Ovary (tissue), 7 donors: ENCODE measurements at regions not wholly inside any gene's neighbourhood (a gene's known extent, or its start where the extent isn't known, plus 50 kb on each side); places are given as distances from the start of the nearest gene placed in this dataset.

ENCODE experiments used
- DNase-seq, 5 donors: peaks; one replicate each; pipeline ENCODE4 v3.0.0-alpha.2; 2019 to 2020
- H3K27ac ChIP-seq, 2 donors: fragments of 200-600 bp; one replicate each; pipeline versions ENCODE4 v1.5.1 to v1.8.0; 2019 to 2022
- H3K27me3 ChIP-seq: fragments of 200-600 bp; one replicate; pipeline ENCODE4 v1.8.0; 2022
- H3K36me3 ChIP-seq: fragments of 200-600 bp; sonication (generic); one replicate; pipeline ENCODE4 v1.5.1; 2019
- H3K4me1 ChIP-seq: one replicate; pipeline ENCODE4 v1.8.1; 2013; ENCODE audit warnings: mild to moderate bottlenecking, moderate library complexity; ENCODE audit not compliant: insufficient read depth
- H3K4me3 ChIP-seq: fragments of 200-600 bp; sonication (generic); one replicate; pipeline ENCODE4 v1.5.1; 2017
- H3K9me3 ChIP-seq, 2 donors: fragments of 200-600 bp in 1 of 2; sonication (generic) in 1 of 2; one replicate each; pipeline versions ENCODE4 v1.5.1 to v1.8.1; 2013 to 2019; ENCODE audit warnings: mild to moderate bottlenecking in 1 of 2, moderate library complexity in 1 of 2
- CTCF ChIP-seq, 3 donors: fragments of 450-650 bp in 2 of 3; fragments of 200-600 bp in 1 of 3; IDR thresholded peaks; one replicate each; pipeline versions ENCODE4 v1.5.1 to v1.8.0; 2016 to 2022; ENCODE audit warnings: antibody characterized with exemption in 3 of 3, mild to moderate bottlenecking in 1 of 3
- EP300 ChIP-seq: sonication (generic); formaldehyde crosslinking; IDR thresholded peaks from one replicate; pipeline ENCODE4 v1.6.1; 2017; ENCODE audit warnings: antibody characterized with exemption
- POLR2A ChIP-seq: fragments of 450-650 bp; IDR thresholded peaks from one replicate; pipeline ENCODE4 v1.6.1; 2017; ENCODE audit warnings: antibody characterized with exemption, mild to moderate bottlenecking, moderate library complexity
- WGBS, 3 donors: extraction: QIAGEN DNeasy Blood & Tissue Kit in 1 of 3; methylation state at CpG; one replicate each; pipeline versions ENCODE4 v1.1.5 to v1.1.7; 2013 to 2017; 5-methylcytosine and 5-hydroxymethylcytosine counted together
- intact Hi-C, 4 donors: fragments of 100-400 bp; cut with DNase I; formaldehyde crosslinking; loops; one replicate each; pipeline versions ENCODE4 v1.11.0 to v1.15.1; 2022 to 2023
- donor health status: DM: no; HTN: no; CAD: no; lungs with moderate emphysema.
- donor health status: DM: no; HTN: no; CAD: no.
- donor health status: Bipolar disorder and iron deficiency.
- donor health status: DM: no; HTN: no; CAD: no.
- donor health status: DM: yes; HTN: yes; CAD: no.

GRCh38 chr1:25080294-25081209 lies 150.5 kb upstream of the RUNX3 start:
- no peaks in the 10 kb centered on the region for H3K27me3 ChIP-seq
- TF ChIP-seq POLR2A (no peak), EP300 (no peak), CTCF (IDR thresholded peaks at IDR 0.05) (no peak)
- H3K4me3 ChIP-seq, result no peak overlapping the region
- no peak overlapping the region for H3K27ac ChIP-seq
- H3K9me3 ChIP-seq, result peaks cover 0 to 5% of the 10 kb centered on the region in 2 donors
- 65 to 73% (median 68%) methylated on average over 8 of the region's 8 CpGs for WGBS, 3 donors
- intact Hi-C loops, result no loop called here
- H3K36me3 ChIP-seq, result no peaks in the 10 kb centered on the region
- no peaks in the 10 kb centered on the region for H3K4me1 ChIP-seq
- DNase-seq, result no peak

GRCh38 chr1:25079048-25079447 lies 149.0 kb upstream of the RUNX3 start:
- H3K4me1 ChIP-seq, result no peaks in the 10 kb centered on the region
- intact Hi-C loops, result no loop called here
- no peaks in the 10 kb centered on the region for H3K27me3 ChIP-seq
- DNase-seq, result no peak
- H3K4me3 ChIP-seq, result no peak overlapping the region
- H3K36me3 ChIP-seq, result no peaks in the 10 kb centered on the region
- H3K9me3 ChIP-seq, result peaks cover 0 to 5% of the 10 kb centered on the region in 2 donors
- TF ChIP-seq CTCF (IDR thresholded peaks at IDR 0.05) (no peak), EP300 (no peak), POLR2A (no peak)
- H3K27ac ChIP-seq, result no peak overlapping the region

GRCh38 chr1:25074351-25075227 lies 144.5 kb upstream of the RUNX3 start:
- Histone ChIP-seq H3K4me1 (no peaks in the 10 kb centered on the region), H3K27me3 (no peaks in the 10 kb centered on the region), H3K27ac (no peak overlapping the region), H3K4me3 (no peak overlapping the region), H3K36me3 (no peaks in the 10 kb centered on the region), H3K9me3 (peaks cover 0 to 5% of the 10 kb centered on the region in 2 donors)
- DNase-seq, result no peak
- TF ChIP-seq EP300 (no peak), POLR2A (no peak), CTCF (IDR thresholded peaks at IDR 0.05) (no peak)
- intact Hi-C loops, result no loop called here
- WGBS, 3 donors, result 77 to 82% (median 80%) methylated on average over 13 of the region's 13 CpGs

- intact Hi-C loops, result no loop called here
- WGBS, 3 donors, result 69 to 73% (median 72%) methylated on average over 12 of the region's 12 CpGs
- DNase-seq, result no peak
- Histone ChIP-seq H3K27ac (no peak overlapping the region), H3K4me1 (no peaks in the 10 kb centered on the region), H3K4me3 (no peak overlapping the region), H3K36me3 (no peaks in the 10 kb centered on the region), H3K27me3 (no peaks in the 10 kb centered on the region), H3K9me3 (peaks cover 0 to 5% of the 10 kb centered on the region in 2 donors)
- TF ChIP-seq CTCF (IDR thresholded peaks at IDR 0.05), result no peak
- no peak for TF ChIP-seq EP300
- TF ChIP-seq POLR2A, result no peak
Measured at GRCh38 chr1:25073640-25074270, 143.7 kb upstream of the RUNX3 start.
